HG03097 (cell line): ENCODE measurements at regions not wholly inside any gene's neighbourhood (a gene's known extent, or its start where the extent isn't known, plus 50 kb on each side); places are given as distances from the start of the nearest gene placed in this dataset.

Source experiments
- ATAC-seq: cut with Tn5 transposase; IDR thresholded peaks from one replicate; pipeline ENCODE4 v1.9.1; 2021; ENCODE audit not compliant: unreplicated experiment, low FRiP score

DNA sequence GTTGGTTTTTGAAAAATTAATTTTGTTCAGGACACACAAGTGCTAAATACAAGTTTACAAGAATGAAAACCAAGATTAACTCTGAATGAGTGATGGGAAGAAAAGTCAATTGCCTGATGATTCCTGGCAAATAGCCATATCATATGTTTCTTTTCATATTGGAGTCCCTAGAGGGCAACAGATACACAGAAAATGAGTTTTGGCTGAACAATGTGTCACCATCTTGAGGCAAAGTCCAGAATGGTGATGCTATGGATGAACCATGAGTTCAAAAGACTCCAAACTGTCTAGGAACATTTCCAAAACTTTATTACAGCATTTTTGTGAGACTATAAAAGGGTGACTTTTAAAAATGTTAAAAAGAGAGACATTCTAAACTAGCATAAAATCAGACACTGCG, 382.9 kb downstream of the TMEM161B start:
- no peak for ATAC-seq

DNA sequence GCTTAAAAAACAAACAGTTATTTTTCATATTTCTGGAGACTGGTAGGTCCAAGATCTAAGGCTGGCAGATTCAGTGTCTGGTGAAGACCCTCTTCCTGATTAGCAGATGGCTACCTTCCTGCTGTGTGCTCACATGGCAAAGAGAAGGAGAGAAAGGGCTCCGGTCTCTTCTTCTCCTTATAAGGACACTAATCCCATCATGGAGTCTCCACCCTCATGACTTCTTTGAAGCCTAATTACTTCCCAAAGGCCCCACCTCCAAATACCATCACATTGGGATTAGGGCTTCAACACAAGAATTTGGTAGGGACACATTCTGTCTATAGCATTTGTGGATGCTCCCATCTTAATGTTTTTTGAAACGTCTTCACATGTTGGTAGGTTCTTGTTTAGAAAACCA, 391.1 kb downstream of the TMEM161B start:
- no peak for ATAC-seq

DNA sequence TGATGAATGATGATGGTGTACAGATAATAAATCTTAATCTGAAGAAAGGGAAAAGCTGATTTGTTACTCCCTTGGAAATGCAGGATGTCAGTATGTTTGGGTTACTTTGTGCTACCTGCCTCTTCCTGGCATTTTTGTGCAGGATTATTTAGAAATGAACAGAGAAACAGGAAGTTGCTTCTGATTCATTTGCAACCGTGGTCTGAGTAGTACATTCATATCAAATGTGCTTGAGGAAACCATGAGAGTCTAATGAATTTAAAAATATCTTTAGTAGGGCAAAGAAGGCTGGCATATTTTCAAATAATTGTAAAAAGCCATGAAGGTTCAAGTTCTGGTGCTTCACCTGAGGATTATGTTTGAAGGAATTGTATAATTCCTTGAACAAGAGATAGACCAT, 391.6 kb downstream of the TMEM161B start:
- no peak for ATAC-seq

DNA sequence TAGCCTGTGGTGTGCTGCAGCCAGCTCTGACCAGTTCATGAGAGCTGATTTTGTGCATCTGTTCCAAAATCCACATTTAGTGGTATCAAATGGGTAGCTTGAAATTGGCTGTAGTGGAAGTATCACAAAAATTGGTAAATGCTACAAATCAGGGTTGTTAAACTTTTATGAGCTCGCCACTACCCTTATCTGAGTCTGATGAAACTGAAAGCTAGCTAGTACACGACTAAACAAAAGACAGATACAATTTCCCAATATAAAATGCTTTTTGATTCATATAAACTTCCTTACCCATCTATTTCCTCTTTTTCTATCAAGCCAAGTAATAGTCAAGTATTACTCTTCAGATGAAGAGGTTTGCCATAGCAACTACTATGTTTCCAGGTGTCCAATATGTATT, 392.0 kb downstream of the TMEM161B start:
- ATAC-seq: no peak

DNA sequence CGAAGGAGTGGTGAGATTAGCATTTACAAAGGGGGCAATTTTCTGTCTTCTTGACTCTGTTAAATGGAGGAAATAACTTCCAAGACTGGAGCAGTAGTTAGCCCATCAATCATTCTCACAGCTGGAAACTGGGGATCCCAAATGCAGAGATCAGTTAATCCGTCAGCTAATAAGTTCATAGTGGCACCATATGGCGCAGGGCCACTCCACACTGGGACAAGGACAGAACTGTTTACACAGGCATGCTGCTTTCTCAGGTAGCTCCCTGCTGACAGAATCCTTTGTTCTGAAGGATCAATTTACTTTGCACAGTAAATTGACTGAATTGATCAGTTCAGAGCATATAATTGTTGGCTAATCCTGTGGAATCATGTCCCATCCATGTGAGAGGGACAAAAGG, 395.7 kb downstream of the TMEM161B start:
- ATAC-seq: no peak

DNA sequence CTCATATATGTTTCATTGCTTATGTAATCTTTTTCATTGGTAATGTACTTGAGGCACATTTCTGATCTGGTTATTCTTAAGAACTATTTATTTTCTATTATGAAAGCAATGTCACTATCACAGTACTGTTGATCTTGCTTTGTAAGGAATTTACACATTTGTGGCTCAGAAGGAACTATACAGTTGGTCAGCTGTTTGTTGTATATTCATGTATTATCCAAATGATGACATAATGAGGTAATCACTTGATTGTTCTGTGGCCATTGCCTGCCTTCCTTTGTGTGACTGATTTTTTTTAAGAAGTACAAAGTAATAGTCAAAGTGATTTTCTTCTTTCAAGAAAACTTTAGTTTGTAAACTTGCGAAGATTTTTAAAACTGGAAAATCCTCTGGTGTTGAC, 399.9 kb downstream of the TMEM161B start:
- no peak for ATAC-seq

DNA sequence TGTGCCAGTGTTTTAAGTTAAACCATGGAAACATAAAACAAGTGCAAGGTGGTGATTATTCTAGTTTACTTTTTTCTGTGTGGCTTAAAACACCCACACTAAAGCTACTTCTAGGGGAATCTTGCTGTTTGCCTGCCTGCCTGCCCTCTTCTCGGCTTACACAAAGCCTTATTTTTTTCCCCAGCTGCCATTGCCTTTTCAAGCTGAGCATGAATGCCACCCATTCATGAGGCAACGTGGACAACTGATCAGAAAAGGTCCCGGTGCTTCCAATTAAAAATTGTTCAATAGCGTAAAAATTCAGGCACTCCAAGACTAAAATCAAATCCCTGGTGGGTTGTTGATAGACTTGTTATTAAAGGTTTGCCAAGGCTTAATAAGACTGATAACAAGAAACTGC, 401.4 kb downstream of the TMEM161B start:
- no peak for ATAC-seq

DNA sequence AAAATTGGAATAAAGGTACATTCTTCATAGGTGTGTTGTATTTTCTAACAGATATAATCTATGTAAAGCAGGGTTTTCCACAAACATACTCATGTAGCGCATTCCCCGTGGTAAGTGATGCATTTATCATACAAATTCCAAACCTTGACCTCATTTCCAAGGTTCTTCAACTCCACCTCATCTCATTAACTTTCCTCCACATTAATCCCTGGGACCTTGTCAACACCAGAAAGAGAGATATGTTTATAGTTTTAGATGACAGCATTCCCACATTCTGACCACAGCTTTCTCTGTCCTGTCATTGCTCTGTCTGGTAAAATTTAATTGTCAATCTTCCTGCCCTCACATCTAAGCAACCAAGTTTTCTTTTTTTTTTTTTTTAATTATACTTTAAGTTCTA, 415.1 kb downstream of the TMEM161B start:
- ATAC-seq: no peak

DNA sequence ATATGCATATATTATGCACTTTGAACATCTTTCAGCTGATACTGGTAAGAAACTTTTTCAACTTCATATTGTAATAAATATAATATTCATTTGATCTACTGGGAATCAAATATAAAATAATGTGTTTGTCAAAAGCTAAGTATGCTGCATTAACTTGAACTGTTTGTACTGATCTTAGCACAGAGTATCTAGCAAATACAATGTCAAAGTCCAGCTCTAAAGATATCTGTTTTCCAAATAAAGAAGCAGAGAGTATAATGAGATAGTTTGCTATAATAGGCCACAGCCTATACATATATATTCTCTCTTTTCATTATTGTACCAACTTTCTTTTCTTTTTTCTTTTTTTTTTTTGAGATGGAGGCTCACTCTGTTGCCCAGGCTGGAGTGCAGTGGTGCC, 417.0 kb downstream of the TMEM161B start:
- no peak for ATAC-seq

DNA sequence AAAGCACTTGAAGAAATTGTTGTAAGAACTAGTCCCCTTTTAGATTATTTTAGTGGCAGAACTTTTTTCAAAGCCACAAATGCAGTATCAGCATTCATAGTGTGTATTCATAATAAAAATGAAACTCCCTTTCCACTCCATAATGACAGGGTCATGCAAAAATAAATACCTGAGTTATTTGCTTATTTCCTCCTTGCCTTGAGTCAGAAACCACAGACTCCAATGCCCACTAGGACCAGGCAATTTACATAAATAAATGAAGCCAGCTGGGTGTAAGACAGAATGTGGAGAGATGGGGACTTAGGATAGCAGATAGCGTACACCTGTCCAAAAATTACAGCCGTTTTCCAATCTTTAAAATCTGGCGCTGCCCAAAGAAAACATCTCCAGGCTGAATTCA, 417.8 kb downstream of the TMEM161B start:
- no peak for ATAC-seq

DNA sequence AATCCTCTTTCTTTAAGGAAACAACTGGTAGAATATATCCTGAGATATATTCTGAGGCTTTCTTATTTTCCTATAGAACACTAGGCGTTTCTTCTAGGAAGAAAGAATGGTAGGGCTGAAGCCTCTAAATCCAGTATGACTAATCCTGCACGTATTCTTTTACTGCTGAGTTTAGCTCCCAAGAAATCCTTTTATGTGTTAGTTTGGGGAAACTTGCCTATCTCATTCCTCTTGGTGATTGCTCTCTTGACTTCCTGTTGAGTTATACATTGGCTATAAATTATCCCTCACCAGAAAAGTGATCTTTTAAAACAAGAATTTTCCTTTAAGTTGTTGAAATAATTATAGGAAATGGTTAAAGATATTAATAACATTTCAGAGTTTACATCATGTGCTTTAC, 422.9 kb downstream of the TMEM161B start:
- ATAC-seq: no peak

DNA sequence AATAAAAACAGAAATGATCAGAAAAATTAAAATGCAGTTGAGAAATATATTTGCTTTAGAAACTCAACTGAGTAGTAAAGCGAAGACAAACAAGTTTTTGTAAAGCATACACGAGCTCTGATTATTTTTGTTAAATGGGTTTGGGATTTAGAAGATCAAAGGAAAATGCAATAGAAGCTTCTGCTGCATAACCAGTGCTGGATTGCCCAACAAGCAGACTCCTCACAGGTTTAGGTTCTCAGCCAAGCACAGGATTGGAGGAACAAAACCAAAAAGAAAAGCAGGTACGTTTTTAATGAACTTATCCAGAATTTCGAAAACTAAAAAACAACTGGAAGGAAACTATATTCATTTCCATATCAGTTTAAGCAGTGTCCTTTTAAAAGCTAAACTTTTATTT, 423.8 kb downstream of the TMEM161B start:
- no peak for ATAC-seq

DNA sequence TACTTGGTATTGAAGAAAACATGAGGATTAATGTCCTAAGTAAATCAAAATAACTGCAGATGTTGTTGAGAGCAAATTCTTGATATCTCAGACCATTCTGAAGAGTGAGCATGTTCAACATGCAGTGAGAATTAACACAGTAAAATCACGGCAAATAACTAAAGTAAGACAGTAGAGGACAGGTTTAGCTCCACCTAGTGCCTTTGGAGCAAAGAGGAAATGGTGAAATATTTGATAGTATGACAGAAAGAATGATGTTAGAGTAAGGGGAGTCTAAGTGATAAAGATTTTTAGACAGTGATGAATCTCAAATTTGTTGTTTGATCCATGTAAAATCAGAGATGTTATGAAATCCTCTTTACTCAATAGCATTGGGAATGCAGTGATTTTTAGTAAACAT, 424.2 kb downstream of the TMEM161B start:
- ATAC-seq: no peak

DNA sequence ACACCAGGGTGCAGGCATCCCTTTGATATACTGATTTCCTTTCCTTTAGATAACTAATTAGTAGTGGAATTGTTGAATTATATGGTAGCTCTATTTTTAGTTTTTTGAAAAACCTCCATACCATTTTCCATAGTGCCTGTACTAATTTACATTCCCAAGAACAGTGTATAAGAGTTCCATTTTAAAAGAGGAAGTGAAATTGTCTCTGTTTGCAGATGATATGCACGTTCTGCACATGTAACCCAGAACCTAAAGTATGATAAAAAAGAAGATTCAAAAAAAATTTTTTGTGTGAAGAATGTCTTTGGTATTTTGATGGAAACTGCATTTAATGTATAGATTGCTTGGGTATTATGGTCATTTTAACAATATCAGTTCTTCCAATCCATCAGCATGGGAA, 424.0 kb upstream of the CCNH start:
- no peak for ATAC-seq

DNA sequence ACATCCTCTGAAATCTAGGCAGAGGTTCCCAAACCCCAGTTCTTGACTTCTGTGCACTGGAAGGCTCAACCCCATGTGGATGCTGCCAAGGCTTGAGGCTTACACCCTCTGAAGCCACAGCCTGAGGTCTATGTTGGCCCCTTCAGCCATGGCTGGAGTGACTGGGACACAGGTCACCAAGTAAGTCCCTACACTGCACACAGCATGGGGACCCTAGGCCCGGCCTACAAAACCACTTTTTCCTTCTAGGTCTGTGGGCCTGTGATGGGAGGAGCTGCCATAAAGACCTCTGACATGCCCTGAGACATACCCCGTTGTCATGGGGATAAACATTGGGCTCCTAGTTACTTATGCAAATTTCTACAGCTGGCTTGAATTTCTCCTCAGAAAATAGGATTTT, 418.8 kb upstream of the CCNH start:
- ATAC-seq: no peak

DNA sequence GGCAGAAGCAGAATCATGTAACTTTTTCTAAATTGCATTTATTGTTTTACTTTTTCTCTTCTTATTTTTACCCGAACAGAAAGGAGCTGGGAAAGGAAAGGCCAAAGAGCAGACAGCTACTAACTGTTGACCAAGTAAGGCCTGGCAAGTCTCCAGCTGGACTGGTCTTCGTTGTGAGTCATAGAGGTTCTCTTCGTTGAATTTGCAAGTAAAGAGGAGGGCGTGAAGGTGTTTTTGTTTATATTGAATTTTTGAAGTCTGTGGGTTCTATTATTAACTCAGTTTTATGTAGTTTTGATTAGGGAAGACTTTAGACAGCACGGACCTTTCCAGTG, 416.5 kb upstream of the CCNH start:
- no peak for ATAC-seq

DNA sequence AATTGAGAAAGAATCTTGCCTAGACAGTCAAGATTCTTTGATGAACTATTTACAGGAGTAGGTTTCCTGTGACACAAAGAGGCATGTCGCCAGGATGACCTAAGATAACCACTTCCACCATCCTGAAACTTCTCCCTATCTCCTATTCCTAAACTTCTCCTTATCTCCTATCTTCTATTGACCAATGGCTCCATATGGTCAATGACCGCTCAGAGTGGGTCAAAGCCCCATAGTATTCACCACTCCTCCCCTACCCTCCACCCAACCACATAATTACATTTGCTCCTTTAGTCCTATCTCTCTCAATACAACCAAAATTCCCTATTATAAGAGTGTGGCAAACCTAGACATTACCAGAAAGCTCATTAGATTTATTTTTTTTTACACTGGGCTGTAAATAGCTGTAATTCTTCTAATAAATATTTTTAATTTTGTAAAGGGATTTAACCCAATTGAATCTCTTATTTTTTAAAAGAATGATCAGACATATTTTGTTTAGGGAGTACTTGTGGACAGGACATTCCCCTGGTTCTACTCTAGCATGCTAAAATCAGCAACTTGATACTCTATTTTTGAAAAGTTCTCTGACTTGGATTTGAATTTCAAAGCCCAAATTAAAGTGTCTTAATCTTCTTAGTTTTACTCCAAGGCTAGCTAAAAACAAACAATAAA, 416.0 kb upstream of the CCNH start:
- no peak for ATAC-seq

DNA sequence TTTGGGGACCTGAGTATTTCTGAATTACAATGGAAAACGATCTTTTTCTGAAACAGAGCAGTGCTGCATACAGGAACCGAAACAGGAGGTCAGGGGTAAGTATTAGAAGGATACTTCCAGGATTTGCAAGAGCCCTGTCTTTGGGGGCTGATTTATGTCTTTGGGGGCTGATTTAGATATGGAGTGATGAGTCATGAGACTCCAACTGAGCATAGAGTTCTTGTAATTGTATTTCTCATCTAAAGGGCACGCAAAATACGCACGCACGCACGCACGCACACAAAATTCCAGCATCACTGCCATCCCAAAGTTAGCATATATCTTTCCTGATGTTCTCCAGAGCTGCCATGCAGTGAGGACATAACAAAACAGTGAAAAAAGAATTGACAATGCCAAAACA, 414.8 kb upstream of the CCNH start:
- ATAC-seq: no peak

DNA sequence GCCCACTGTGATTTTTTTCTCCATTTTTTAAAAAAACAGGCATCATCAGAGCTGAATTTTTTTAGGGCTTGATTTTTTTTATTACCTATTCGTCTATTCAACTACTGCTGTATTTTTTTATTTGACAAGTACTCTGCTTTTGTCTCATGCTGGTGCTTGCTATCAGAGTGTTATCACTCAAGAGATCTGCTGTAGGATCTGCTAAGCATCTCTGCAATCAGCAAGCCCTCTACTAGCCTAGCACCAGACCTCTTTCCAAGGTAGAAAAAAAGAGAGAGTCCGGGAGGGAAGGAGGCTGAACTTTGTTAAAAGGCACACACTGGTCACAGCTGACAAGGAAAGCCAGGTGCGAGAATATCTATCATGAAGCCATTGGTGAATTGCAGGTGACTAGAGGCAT, 413.8 kb upstream of the CCNH start:
- ATAC-seq: no peak

DNA sequence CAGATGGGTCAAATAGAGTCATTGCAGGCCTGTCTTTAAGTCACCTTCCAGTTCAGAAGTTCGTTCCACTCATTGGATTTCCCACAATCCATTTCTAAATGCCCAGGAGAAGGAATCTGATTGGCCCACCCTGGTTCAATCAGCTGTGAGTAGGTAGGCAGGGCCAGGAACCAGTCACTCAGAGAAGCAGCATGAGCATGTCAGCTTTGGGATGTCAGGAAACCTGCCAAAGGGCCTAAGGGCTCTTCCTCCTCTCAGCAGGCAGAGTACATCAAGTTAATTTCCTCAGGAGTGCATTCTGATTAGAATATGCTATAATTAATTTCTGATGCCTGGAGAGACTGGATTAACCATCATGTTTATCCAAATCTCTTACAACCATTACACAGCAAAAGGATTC, 412.9 kb upstream of the CCNH start:
- no peak for ATAC-seq

DNA sequence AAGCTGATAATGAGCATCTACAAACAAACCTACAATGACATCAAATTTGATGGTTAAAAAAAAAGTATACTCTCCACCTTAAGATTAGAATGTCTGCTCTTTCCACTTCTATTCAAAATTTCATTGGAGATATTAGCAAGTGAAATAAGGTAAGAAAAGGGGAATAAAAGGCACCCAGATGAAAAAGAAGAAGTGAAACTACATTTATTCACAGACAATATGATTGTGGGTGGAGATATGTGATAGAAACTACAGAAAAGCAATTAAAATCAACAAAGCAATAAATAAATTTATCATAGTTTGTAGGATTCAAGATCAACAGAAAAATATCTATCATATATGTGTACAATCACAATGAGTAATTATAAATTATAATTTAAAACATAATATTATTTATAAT, 395.1 kb upstream of the CCNH start:
- no peak for ATAC-seq

DNA sequence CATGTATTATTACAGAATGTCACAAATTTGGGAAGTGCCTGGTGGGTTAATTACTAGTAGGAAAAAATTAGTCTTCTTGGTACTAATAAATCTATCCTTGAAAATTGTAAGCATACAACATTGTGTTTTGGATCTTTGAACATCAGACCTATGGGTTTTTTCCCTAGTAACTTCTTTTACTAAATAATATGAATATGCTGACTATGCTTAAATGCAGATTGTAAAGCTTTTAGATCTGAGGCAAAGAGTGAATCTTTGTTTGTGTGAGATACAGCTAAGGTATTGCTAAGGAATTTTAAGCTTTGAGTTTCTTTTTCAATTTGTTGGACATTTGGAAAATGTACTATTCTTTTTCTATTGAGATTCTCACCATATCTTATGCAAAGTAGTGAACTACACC, 390.6 kb upstream of the CCNH start:
- no peak for ATAC-seq

DNA sequence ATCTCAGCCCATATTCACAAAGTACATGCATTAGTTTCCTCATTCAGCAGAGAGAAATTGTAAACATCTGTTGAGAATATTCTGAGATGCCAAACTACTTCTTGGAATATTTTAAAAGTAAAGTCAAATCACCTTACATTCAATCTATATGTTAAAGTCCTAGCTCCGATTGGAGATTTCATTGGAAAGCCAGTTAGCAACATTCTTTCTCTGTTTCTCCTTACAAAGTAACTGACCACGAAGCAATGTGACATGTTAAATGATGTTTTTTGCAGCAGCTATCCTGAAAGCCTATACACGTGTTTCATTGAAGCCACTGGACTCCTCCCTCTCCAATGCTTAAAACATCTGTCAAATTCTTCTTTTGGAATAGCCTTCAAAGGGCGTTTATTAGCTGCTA, 379.1 kb upstream of the CCNH start:
- ATAC-seq: no peak
